Smooth muscle cell (in vitro differentiated cells): ENCODE measurements at regions not wholly inside any gene's neighbourhood (a gene's known extent, or its start where the extent isn't known, plus 50 kb on each side); places are given as distances from the start of the nearest gene placed in this dataset.
"Not testable (repeated sequence)": the region's sequence is repeated elsewhere in the genome, so short reads cannot be mapped to it uniquely, and the experiment has no call there.

Source experiments
- DNase-seq: peaks from one replicate; lab custom pipeline; 2025; ENCODE audit not compliant: unreplicated experiment; lab: John Stamatoyannopoulos, UW
- H2AFZ ChIP-seq: fragments of 200-600 bp; sonication (generic); 2 replicates; pipeline ENCODE4 v1.6.0; 2016; ENCODE audit warnings: antibody characterized with exemption, low read depth, mild to moderate bottlenecking
- H3F3A ChIP-seq: fragments of 200-600 bp; sonication (generic); 2 replicates; pipeline ENCODE4 v1.6.0; 2017; ENCODE audit warnings: antibody characterized with exemption, low read depth
- H3K27ac ChIP-seq: fragments of 200-600 bp; sonication (generic); 2 replicates; pipeline ENCODE4 v1.5.1; 2016; ENCODE audit warnings: low read depth, mild to moderate bottlenecking
- H3K27me3 ChIP-seq: fragments of 200-600 bp; sonication (generic); 2 replicates; pipeline ENCODE4 v1.6.1; 2016; ENCODE audit warnings: low read depth, mild to moderate bottlenecking
- H3K36me3 ChIP-seq: fragments of 200-600 bp; sonication (generic); 2 replicates; pipeline ENCODE4 v1.5.1; 2016; ENCODE audit warnings: low read depth
- H3K4me1 ChIP-seq: fragments of 200-600 bp; sonication (generic); 2 replicates; pipeline ENCODE4 v1.5.1; 2016; ENCODE audit warnings: low read depth
- H3K4me2 ChIP-seq: fragments of 200-600 bp; sonication (generic); 2 replicates; pipeline ENCODE4 v1.6.0; 2016; ENCODE audit warnings: mild to moderate bottlenecking
- H3K4me3 ChIP-seq: fragments of 200-600 bp; sonication (generic); 2 replicates; pipeline ENCODE4 v1.5.1; 2016; ENCODE audit warnings: mild to moderate bottlenecking
- H3K79me2 ChIP-seq: fragments of 200-600 bp; sonication (generic); 2 replicates; pipeline ENCODE4 v1.6.0; 2016; ENCODE audit warnings: low read depth, mild to moderate bottlenecking
- H3K9ac ChIP-seq: fragments of 200-600 bp; sonication (generic); 2 replicates; pipeline ENCODE4 v1.6.0; 2016; ENCODE audit warnings: low read depth
- H3K9me3 ChIP-seq: fragments of 200-600 bp; sonication (generic); replicated peaks from 2 replicates; pipeline ENCODE4 v1.5.1; 2016; ENCODE audit warnings: low read depth
- H4K20me1 ChIP-seq: fragments of 200-600 bp; sonication (generic); 2 replicates; pipeline ENCODE4 v1.6.0; 2016; ENCODE audit warnings: low read depth
- CTCF ChIP-seq: fragments of 200-600 bp; sonication (generic); IDR thresholded peaks from 2 replicates; pipeline ENCODE4 v1.5.1; 2017; ENCODE audit warnings: borderline replicate concordance, mild to moderate bottlenecking, antibody characterized with exemption; ENCODE audit not compliant: insufficient read depth, poor library complexity, severe bottlenecking
- WGBS: methylation state at CpG from one replicate; pipeline ENCODE4 v1.1.7; 2016; ENCODE audit warnings: low lambda C conversion rate; 5-methylcytosine and 5-hydroxymethylcytosine counted together

DNA sequence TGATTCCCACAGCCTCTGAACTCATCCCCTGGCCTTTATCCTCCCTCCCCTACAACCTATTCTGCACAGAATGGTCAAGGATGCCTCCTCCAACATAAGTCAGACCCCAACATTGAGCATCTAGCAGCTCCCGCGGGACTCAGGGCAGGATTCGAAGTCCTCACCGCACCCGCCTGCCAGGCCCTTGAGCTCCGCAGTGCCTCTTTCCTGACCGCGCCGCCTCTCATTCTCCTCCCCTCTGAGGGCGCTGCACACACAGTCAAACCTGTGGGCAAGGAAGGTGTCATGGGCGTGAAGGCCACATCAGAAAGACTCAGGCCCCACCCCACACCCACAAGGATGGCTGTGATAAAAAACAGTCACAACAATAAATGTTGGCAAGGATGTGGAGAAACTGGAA lies 84.1 kb downstream of the CPZ start:
- Histone ChIP-seq H3K27ac (no peak overlapping the region), H3K4me1 (no peaks in the 10 kb centered on the region), H3K9ac (no peak overlapping the region), H3K36me3 (no peaks in the 10 kb centered on the region), H3K4me3 (no peak overlapping the region), H2AFZ (no peak overlapping the region), H3K79me2 (no peaks in the 10 kb centered on the region), H3K4me2 (no peak overlapping the region), H3K27me3 (peaks cover 18% of the 10 kb centered on the region), H3K9me3 (no peaks in the 10 kb centered on the region), H4K20me1 (no peaks in the 10 kb centered on the region), H3F3A (no peaks in the 10 kb centered on the region)
- no peak for TF ChIP-seq CTCF
- WGBS = 91% methylated on average over 11 of the region's 11 CpGs
- no peak for DNase-seq

- no peak for TF ChIP-seq CTCF
- Histone ChIP-seq H3K27me3 (peaks cover 14% of the 10 kb centered on the region), H3K4me1 (no peaks in the 10 kb centered on the region), H3K9me3 (no peaks in the 10 kb centered on the region), H3K4me2 (no peak overlapping the region), H3K9ac (no peak overlapping the region), H3K79me2 (no peaks in the 10 kb centered on the region), H3K27ac (no peak overlapping the region), H3F3A (no peaks in the 10 kb centered on the region), H2AFZ (no peak overlapping the region), H4K20me1 (no peaks in the 10 kb centered on the region), H3K4me3 (no peak overlapping the region), H3K36me3 (no peaks in the 10 kb centered on the region)
- 86% methylated on average over 7 of the region's 7 CpGs for WGBS
- DNase-seq = no peak
Observed at GRCh38 chr4:8675906-8676305, 83.3 kb downstream of the CPZ start.

DNA sequence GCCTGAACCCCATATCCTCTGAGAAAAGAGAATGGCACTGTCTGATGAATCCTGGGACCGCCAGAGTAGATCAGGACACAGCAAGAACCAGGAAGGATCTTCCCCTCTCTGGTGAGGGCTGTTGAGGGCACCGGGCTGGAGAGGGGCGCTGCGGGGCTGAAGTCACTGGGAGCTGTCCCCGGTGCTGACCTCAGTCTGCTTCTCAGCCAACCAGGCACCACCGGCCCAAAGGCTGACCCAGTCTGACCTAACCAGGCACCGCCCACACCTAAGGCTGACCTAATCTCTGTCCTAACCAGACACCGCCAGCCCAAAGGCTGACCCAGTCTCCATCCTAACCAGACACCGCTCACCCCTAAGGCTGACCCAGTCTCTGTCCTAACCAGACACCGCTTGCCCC lies 82.8 kb downstream of the CPZ start:
- no peaks in the 10 kb centered on the region for H3K4me1 ChIP-seq
- H3K79me2 ChIP-seq = no peaks in the 10 kb centered on the region
- H4K20me1 ChIP-seq = no peaks in the 10 kb centered on the region
- no peak overlapping the region for H2AFZ ChIP-seq
- H3F3A ChIP-seq = no peaks in the 10 kb centered on the region
- no peak overlapping the region for H3K27ac ChIP-seq
- H3K27me3 ChIP-seq = peaks cover 14% of the 10 kb centered on the region
- no peak overlapping the region for H3K9ac ChIP-seq
- no peak overlapping the region for H3K4me2 ChIP-seq
- no peak for TF ChIP-seq CTCF
- WGBS = 26% methylated on average over 10 of the region's 10 CpGs
- no peaks in the 10 kb centered on the region for H3K36me3 ChIP-seq
- DNase-seq = peak; percentile 15
- no peaks in the 10 kb centered on the region for H3K9me3 ChIP-seq
- no peak overlapping the region for H3K4me3 ChIP-seq

- H3K27ac ChIP-seq = no peak overlapping the region
- H3K9me3 ChIP-seq = no peaks in the 10 kb centered on the region
- H2AFZ ChIP-seq = no peak overlapping the region
- H3K27me3 ChIP-seq = peaks cover 12% of the 10 kb centered on the region
- no peak overlapping the region for H3K9ac ChIP-seq
- no peak overlapping the region for H3K4me2 ChIP-seq
- no peak for TF ChIP-seq CTCF
- H3K36me3 ChIP-seq = no peaks in the 10 kb centered on the region
- H3K4me3 ChIP-seq = no peak overlapping the region
- H4K20me1 ChIP-seq = no peaks in the 10 kb centered on the region
- no peaks in the 10 kb centered on the region for H3F3A ChIP-seq
- no peaks in the 10 kb centered on the region for H3K79me2 ChIP-seq
- no peak for DNase-seq
- 84% methylated on average over 16 of the region's 16 CpGs for WGBS
- no peaks in the 10 kb centered on the region for H3K4me1 ChIP-seq
Observed at GRCh38 chr4:8674311-8674885, 81.8 kb downstream of the CPZ start.

DNA sequence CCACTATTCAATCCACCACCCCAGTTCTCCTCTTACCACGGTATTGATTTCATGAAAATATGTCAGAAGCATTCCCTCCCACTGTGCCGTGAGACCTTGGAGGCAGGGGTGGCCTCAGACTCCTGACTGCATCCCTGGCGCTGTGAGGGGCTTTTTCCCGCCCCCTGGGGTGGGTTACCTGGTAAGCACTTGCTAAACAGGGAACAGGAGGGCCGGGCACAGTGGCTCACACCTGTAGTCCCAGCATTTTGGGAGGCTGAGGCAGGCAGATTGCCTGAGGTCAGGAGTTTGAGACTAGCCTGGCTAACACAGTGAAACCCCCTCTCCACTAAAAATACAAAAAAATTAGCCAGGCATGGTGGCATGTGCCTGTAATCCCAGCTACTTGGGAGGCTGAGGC lies 80.5 kb downstream of the CPZ start:
- not testable (repeated sequence) for H3F3A ChIP-seq, H3K36me3 ChIP-seq, H3K9ac ChIP-seq, H3K4me3 ChIP-seq, H3K9me3 ChIP-seq, H3K4me2 ChIP-seq, H3K79me2 ChIP-seq, DNase-seq, H3K27ac ChIP-seq, H3K4me1 ChIP-seq, H4K20me1 ChIP-seq, H2AFZ ChIP-seq
- H3K27me3 ChIP-seq = peaks cover 17% of the 10 kb centered on the region
- WGBS = 62% methylated on average over 5 of the region's 5 CpGs
